ENCODE measurements at regions not wholly inside any gene's neighbourhood (a gene's known extent, or its start where the extent isn't known, plus 50 kb on each side); places are given as distances from the start of the nearest gene placed in this dataset.

DNA sequence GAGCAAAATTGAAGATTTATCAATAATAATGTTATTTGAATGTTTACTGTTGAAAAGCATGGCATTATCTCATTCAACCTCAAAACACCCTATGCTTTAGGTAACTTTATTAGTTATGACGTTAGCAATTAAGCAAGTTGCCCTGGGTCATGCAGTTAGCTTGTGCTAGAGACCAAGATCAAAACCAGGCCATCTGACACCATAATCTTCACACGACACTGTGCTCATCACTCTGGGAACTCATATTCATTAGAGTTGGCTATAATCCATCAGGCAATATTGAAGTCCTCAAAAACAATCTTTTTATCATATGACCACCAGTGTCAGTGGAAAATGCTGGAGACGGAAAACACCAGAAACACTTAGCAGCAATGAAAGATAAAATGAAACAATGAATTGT lies 253.5 kb downstream of the PCDH20 start:
- DNase-seq = no peak
- H3K4me1 ChIP-seq = no peaks in the 10 kb centered on the region
- no peaks in the 10 kb centered on the region for H3K9me3 ChIP-seq
- H3K27ac ChIP-seq = no peak overlapping the region
- intact Hi-C loops (cut with DNase I) = no loop called here
- no peaks in the 10 kb centered on the region for H3K36me3 ChIP-seq
- TF ChIP-seq, protein P1, sequence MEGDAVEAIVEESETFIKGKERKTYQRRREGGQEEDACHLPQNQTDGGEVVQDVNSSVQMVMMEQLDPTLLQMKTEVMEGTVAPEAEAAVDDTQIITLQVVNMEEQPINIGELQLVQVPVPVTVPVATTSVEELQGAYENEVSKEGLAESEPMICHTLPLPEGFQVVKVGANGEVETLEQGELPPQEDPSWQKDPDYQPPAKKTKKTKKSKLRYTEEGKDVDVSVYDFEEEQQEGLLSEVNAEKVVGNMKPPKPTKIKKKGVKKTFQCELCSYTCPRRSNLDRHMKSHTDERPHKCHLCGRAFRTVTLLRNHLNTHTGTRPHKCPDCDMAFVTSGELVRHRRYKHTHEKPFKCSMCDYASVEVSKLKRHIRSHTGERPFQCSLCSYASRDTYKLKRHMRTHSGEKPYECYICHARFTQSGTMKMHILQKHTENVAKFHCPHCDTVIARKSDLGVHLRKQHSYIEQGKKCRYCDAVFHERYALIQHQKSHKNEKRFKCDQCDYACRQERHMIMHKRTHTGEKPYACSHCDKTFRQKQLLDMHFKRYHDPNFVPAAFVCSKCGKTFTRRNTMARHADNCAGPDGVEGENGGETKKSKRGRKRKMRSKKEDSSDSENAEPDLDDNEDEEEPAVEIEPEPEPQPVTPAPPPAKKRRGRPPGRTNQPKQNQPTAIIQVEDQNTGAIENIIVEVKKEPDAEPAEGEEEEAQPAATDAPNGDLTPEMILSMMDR (IDR thresholded peaks at IDR 0.05) = no peak
- no peak for TF ChIP-seq POLR2A (IDR thresholded peaks at IDR 0.05)
- H3K4me3 ChIP-seq = no peak overlapping the region
- H3K27me3 ChIP-seq = no peaks in the 10 kb centered on the region
- WGBS (ENCODE audit: insufficient coverage, low coverage, low lambda C conversion rate, missing lambda C conversion rate) = 48% methylated on average over 3 of the region's 3 CpGs
- no peak for ATAC-seq

DNA sequence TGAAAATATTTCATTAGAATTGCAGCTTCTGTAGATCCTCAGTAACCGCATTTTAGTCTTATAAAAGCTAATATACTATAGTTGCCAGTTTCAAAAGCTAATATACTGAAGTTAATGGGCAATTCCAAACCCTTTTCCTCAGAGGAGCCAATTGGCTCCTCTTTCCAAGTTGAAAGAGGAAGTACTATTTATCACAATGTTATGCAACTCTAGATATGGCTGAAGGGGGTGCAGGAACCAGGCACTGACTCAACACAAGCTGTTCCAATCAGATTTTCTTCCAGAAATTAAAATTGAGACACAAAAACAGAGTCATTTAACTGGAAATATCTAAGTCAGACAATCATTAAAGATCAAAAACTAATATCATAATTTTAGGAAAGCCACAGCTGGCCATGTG lies 258.9 kb downstream of the PCDH20 start:
- ATAC-seq (no peak), DNase-seq (no peak)
- WGBS (ENCODE audit: insufficient coverage, low coverage, low lambda C conversion rate, missing lambda C conversion rate) = 50% methylated on average over 1 of the region's 1 CpG
- H3K27ac ChIP-seq = no peak overlapping the region
- H3K4me1 ChIP-seq = no peaks in the 10 kb centered on the region
- no peaks in the 10 kb centered on the region for H3K9me3 ChIP-seq
- H3K4me3 ChIP-seq = no peak overlapping the region
- H3K27me3 ChIP-seq = no peaks in the 10 kb centered on the region
- H3K36me3 ChIP-seq = no peaks in the 10 kb centered on the region
- TF ChIP-seq POLR2A (IDR thresholded peaks at IDR 0.05) = no peak
- TF ChIP-seq, protein P1 (IDR thresholded peaks at IDR 0.05) = no peak
- intact Hi-C loops (cut with DNase I) = no loop called here

DNA sequence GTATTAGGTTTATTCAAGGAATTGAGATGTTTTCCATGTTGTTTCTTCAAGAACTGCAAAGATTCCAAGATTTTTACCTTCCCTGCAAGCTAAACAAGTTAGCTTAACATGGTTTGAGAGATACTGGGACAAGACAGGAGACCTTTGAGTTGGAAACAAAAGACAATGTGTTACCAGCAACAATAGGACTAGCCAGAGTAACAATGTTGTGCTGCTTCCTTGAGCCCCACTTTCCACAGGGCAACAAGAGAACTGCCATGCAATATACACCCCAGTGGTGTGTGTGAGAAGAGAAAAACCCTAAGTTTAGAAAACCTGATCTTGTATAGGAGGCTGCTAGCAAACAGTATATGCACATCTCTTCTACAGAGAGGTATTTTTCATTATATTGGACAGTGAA lies 264.6 kb downstream of the PCDH20 start:
- no peak for DNase-seq
- H3K27me3 ChIP-seq = no peaks in the 10 kb centered on the region
- TF ChIP-seq, protein P1 (IDR thresholded peaks at IDR 0.05) = no peak
- no peak for TF ChIP-seq POLR2A (IDR thresholded peaks at IDR 0.05)
- no peaks in the 10 kb centered on the region for H3K9me3 ChIP-seq
- H3K4me3 ChIP-seq = no peak overlapping the region
- H3K4me1 ChIP-seq = no peaks in the 10 kb centered on the region
- H3K27ac ChIP-seq = no peak overlapping the region
- intact Hi-C loops (cut with DNase I) = no loop called here
- no peaks in the 10 kb centered on the region for H3K36me3 ChIP-seq
- no peak for ATAC-seq

DNA sequence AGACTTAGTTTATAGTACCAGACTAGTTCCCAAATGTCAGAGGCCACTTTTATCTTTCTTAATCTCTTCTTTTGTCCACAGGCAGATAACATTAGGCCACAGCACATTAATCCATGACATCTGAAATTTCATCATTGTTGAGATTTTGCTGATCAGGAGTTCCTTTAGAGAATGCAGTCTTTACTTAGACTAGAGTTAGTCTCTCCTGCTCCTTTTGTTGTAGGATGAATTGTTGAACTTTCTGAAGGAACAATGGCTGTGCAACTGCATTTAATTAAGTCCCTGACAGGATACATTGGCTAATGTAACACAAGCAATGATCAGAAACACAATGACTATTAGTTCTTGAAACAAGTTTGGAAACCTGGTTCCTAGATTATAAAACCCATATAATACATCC lies 266.3 kb downstream of the PCDH20 start:
- Histone ChIP-seq H3K27ac (no peak overlapping the region), H3K27me3 (no peaks in the 10 kb centered on the region), H3K36me3 (no peaks in the 10 kb centered on the region), H3K4me1 (no peaks in the 10 kb centered on the region), H3K9me3 (no peaks in the 10 kb centered on the region), H3K4me3 (no peak overlapping the region)
- TF ChIP-seq, protein P1 (IDR thresholded peaks at IDR 0.05) = no peak
- no peak for TF ChIP-seq POLR2A (IDR thresholded peaks at IDR 0.05)
- ATAC-seq (no peak), DNase-seq (no peak)
- intact Hi-C loops (cut with DNase I) = no loop called here

DNA sequence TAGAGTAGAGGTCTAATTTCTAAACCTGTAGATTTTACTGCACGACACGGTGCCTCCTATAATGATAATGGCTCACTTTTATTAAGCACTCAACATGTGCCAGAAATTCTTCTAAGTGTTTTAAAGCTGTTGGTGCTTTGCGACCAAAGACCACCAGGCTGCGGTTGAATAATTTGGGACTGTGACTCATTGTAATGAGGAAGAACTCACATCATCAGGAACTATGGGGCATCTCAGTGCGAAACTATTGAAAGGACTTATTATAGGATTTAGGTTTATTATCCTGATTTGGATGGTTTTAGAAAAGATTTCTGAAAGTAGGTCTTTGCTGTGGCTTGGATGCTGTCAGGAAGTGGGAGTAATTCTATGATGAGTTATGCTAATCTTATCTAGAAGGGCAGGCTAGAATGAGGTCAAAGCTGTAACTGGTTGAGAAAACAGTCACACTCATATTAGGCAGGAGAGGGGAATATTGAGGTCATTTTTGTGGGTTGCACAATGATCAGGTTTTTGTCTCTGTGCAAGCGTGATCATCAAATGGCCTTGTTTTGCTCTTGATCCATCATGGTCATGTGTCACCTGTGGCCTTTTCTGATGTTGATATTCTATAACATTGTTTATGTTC lies 266.8 kb downstream of the PCDH20 start:
- no peak overlapping the region for H3K4me3 ChIP-seq
- DNase-seq (no peak), ATAC-seq (no peak)
- no peak for TF ChIP-seq POLR2A (IDR thresholded peaks at IDR 0.05)
- TF ChIP-seq, protein P1 (IDR thresholded peaks at IDR 0.05) = no peak
- no peaks in the 10 kb centered on the region for H3K4me1 ChIP-seq
- WGBS (ENCODE audit: insufficient coverage, low coverage, low lambda C conversion rate, missing lambda C conversion rate) = 52% methylated on average over 6 of the region's 6 CpGs
- no peaks in the 10 kb centered on the region for H3K27me3 ChIP-seq
- H3K9me3 ChIP-seq = no peaks in the 10 kb centered on the region
- H3K27ac ChIP-seq = no peak overlapping the region
- H3K36me3 ChIP-seq = no peaks in the 10 kb centered on the region
- intact Hi-C loops (cut with DNase I) = no loop called here
